Testis (tissue), 2 donors: ENCODE measurements at regions not wholly inside any gene's neighbourhood (a gene's known extent, or its start where the extent isn't known, plus 50 kb on each side); places are given as distances from the start of the nearest gene placed in this dataset.

ENCODE experiments used
- DNase-seq: peaks from one replicate; pipeline ENCODE4 v3.0.0-alpha.2; 2019
- H3K27ac ChIP-seq, 2 donors: fragments of 200-600 bp; sonication (generic); one replicate each; pipeline ENCODE4 v1.5.1; 2019
- H3K27me3 ChIP-seq: fragments of 200-600 bp; sonication (generic); one replicate; pipeline ENCODE4 v1.5.1; 2019
- H3K36me3 ChIP-seq: fragments of 200-600 bp; sonication (generic); one replicate; pipeline ENCODE4 v1.5.1; 2017; ENCODE audit warnings: low read depth; ENCODE audit errors: missing control alignments
- H3K4me1 ChIP-seq: fragments of 200-600 bp; sonication (generic); one replicate; pipeline ENCODE4 v1.5.1; 2019
- H3K4me3 ChIP-seq, 2 donors: fragments of 200-600 bp; sonication (generic); one replicate each; pipeline ENCODE4 v1.5.1; 2017 to 2019
- H3K9me3 ChIP-seq: fragments of 200-600 bp; sonication (generic); one replicate; pipeline ENCODE4 v1.5.1; 2017
- CTCF ChIP-seq, 3 experiments: fragments of 450-650 bp in 2 of 3; fragments of 200-600 bp in 1 of 3; sonication (generic) in 1 of 3; IDR thresholded peaks; one replicate each; pipeline ENCODE4 v1.5.1; 2016 to 2019; ENCODE audit warnings: antibody characterized with exemption in 3 of 3, mild to moderate bottlenecking in 2 of 3, moderate library complexity in 1 of 3
- POLR2A ChIP-seq: fragments of 450-650 bp; IDR thresholded peaks from one replicate; pipeline ENCODE4 v1.6.1; 2017; ENCODE audit warnings: antibody characterized with exemption, mild to moderate bottlenecking, moderate library complexity
- WGBS, 2 donors: methylation state at CpG; one replicate each; pipeline ENCODE4 v1.1.5; 2018; 5-methylcytosine and 5-hydroxymethylcytosine counted together
- intact Hi-C: fragments of 100-400 bp; cut with DNase I; formaldehyde crosslinking; loops from one replicate; pipeline ENCODE4 v1.15.1; 2023; ENCODE audit warnings: low total_unique reads

DNA sequence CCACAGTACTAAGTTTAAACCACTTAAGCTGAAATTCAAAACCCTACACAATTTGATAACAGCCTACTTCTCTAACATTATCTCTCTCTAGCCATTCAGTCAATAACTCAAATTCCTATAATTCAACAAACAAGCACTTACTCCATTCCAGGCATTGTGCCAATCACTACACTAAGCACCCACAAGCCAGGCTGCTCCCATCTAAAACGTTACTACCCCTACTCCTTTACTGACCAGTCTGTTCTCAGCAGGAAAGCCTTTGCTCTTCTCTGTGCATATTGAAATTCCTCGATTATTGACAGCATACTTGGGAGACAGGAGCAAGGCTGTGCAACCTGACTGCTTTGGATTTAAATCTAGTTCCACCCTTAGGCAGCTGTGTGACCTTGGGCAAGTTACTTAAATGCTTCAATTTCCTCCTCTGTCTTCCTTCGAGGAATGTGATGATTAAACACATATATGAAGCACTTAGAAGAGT, 177.2 kb upstream of the THBS1 start:
- WGBS, 2 donors = 38 to 42% methylated on average over 3 of the region's 3 CpGs
- Histone ChIP-seq H3K36me3 (no peaks in the 10 kb centered on the region), H3K27ac (no peak overlapping the region), H3K4me3 (no peak overlapping the region), H3K9me3 (no peaks in the 10 kb centered on the region), H3K4me1 (no peaks in the 10 kb centered on the region), H3K27me3 (no peaks in the 10 kb centered on the region)
- TF ChIP-seq CTCF (IDR thresholded peaks at IDR 0.05) = no peak
- no peak for TF ChIP-seq POLR2A
- DNase-seq = no peak
- intact Hi-C loops = no loop called here

- 94 to 97% methylated on average over 5 of the region's 5 CpGs for WGBS, 2 donors
- intact Hi-C loops = no loop called here
- DNase-seq = no peak
These were observed 176.1 kb upstream of the THBS1 start for GRCh38 chr15:39404767-39405181.

DNA sequence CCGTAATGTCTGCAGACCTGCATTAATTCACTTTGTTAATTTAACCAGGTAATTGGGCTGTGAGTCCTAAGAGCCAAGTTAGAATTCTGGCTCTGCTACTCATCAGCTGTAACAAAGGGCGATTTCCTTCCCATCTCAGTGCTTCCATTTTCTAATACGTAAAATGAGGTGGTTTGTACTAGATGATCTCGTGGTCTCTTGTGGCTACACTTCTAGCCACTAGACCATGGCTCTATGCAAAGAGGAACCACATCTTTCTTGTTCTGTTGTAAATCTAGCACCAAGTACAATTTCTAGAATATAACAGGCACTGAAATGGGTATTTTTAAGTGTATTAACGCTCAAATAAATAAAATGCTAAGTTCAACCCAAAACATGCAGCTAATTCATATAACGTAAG, 174.4 kb upstream of the THBS1 start:
- Histone ChIP-seq H3K27ac (no peak overlapping the region), H3K27me3 (no peaks in the 10 kb centered on the region), H3K36me3 (no peaks in the 10 kb centered on the region), H3K9me3 (no peaks in the 10 kb centered on the region), H3K4me1 (no peaks in the 10 kb centered on the region), H3K4me3 (no peak overlapping the region)
- intact Hi-C loops = no loop called here
- 89 to 95% methylated on average over 6 of the region's 6 CpGs for WGBS, 2 donors
- no peak for TF ChIP-seq POLR2A
- TF ChIP-seq CTCF (IDR thresholded peaks at IDR 0.05) = no peak
- DNase-seq = no peak

More at GRCh38 chr15:39404767-39405181, 176.1 kb upstream of the THBS1 start:
- H3K4me1 ChIP-seq = no peaks in the 10 kb centered on the region
- no peak for TF ChIP-seq CTCF (IDR thresholded peaks at IDR 0.05)
- no peak for TF ChIP-seq POLR2A
- H3K9me3 ChIP-seq = no peaks in the 10 kb centered on the region
- no peaks in the 10 kb centered on the region for H3K36me3 ChIP-seq
- H3K4me3 ChIP-seq = no peak overlapping the region
- no peaks in the 10 kb centered on the region for H3K27me3 ChIP-seq
- no peak overlapping the region for H3K27ac ChIP-seq

DNA sequence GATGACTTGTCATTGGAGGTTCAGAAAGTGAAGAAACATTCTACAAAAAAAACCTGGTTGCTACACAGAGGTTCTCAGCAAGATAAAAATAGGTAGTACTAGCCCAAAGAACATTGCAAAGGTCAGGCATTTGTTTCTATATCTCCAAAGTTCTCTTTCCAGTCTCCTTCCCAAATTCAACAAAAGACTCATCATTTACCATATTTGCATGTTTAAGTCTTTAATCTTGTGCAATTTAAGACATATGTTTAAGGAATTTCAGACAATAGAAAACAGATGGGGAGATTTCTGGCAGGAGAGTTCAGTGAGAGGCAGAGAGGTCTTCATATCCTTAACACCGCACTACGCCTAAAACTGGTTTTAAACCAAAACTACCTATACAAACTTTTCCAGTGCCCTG, 173.8 kb upstream of the THBS1 start:
- no peaks in the 10 kb centered on the region for H3K9me3 ChIP-seq
- H3K36me3 ChIP-seq = no peaks in the 10 kb centered on the region
- no peaks in the 10 kb centered on the region for H3K27me3 ChIP-seq
- no peak for TF ChIP-seq CTCF (IDR thresholded peaks at IDR 0.05)
- no peak for TF ChIP-seq POLR2A
- no peak overlapping the region for H3K27ac ChIP-seq
- H3K4me3 ChIP-seq = no peak overlapping the region
- WGBS, 2 donors = 95% methylated on average over 2 of the region's 2 CpGs
- no peak for DNase-seq
- intact Hi-C loops = no loop called here
- H3K4me1 ChIP-seq = no peaks in the 10 kb centered on the region

GRCh38 chr15:39409876-39410530, 170.9 kb upstream of the THBS1 start:
- no peak for DNase-seq
- no peak for TF ChIP-seq CTCF (IDR thresholded peaks at IDR 0.05)
- no peak for TF ChIP-seq POLR2A
- WGBS, 2 donors = 90 to 93% methylated on average over 2 of the region's 2 CpGs
- Histone ChIP-seq H3K9me3 (no peaks in the 10 kb centered on the region), H3K27ac (no peak overlapping the region), H3K36me3 (no peaks in the 10 kb centered on the region), H3K4me1 (no peaks in the 10 kb centered on the region), H3K4me3 (no peak overlapping the region), H3K27me3 (no peaks in the 10 kb centered on the region)
- intact Hi-C loops = no loop called here
